Activated T-cell treated with anti-CD3 and anti-CD28 coated beads, Interleukin-2, amount 50 U/mL, for 24 hours (primary cell): ENCODE measurements at regions not wholly inside any gene's neighbourhood (a gene's known extent, or its start where the extent isn't known, plus 50 kb on each side); places are given as distances from the start of the nearest gene placed in this dataset.

Experiments
- DNase-seq: peaks from one replicate; pipeline ENCODE4 v3.0.0-alpha.2; 2020
- H3K27ac Mint-ChIP-seq: 2 replicates; pipeline ENCODE4 v1.8.0; 2020; ENCODE audit warnings: mild to moderate bottlenecking, mixed read lengths
- H3K27me3 Mint-ChIP-seq: 2 replicates; pipeline ENCODE4 v1.8.0; 2020; ENCODE audit warnings: mixed read lengths
- H3K36me3 Mint-ChIP-seq: 2 replicates; pipeline ENCODE4 v1.8.0; 2020; ENCODE audit warnings: low read depth, mixed read lengths
- H3K4me1 Mint-ChIP-seq: 2 replicates; pipeline ENCODE4 v1.8.0; 2020; ENCODE audit warnings: low read depth, mixed read lengths
- H3K4me3 Mint-ChIP-seq: 2 replicates; pipeline ENCODE4 v1.8.0; 2020; ENCODE audit warnings: mild to moderate bottlenecking, moderate library complexity, mixed read lengths
- H3K9me3 Mint-ChIP-seq: 2 replicates; pipeline ENCODE4 v1.8.0; 2020; ENCODE audit warnings: mixed read lengths

GRCh38 chr7:46212425-46213153 lies 291.5 kb upstream of the IGFBP3 start:
- Mint-ChIP-seq H3K27ac (no peak overlapping the region), H3K27me3 (no peaks in the 10 kb centered on the region), H3K36me3 (no peaks in the 10 kb centered on the region), H3K9me3 (no peaks in the 10 kb centered on the region), H3K4me3 (no peak overlapping the region), H3K4me1 (no peaks in the 10 kb centered on the region)
- no peak for DNase-seq

- Mint-ChIP-seq H3K27ac (no peak overlapping the region), H3K4me1 (peaks cover 4% of the 10 kb centered on the region), H3K36me3 (no peaks in the 10 kb centered on the region), H3K27me3 (no peaks in the 10 kb centered on the region), H3K9me3 (no peaks in the 10 kb centered on the region), H3K4me3 (no peak overlapping the region)
- no peak for DNase-seq
These were observed 289.4 kb upstream of the IGFBP3 start for GRCh38 chr7:46210467-46210866.

- DNase-seq = no peak
- no peaks in the 10 kb centered on the region for H3K27me3 Mint-ChIP-seq
- H3K36me3 Mint-ChIP-seq = no peaks in the 10 kb centered on the region
- H3K4me1 Mint-ChIP-seq = peaks cover 4% of the 10 kb centered on the region
- no peaks in the 10 kb centered on the region for H3K9me3 Mint-ChIP-seq
- no peak overlapping the region for H3K4me3 Mint-ChIP-seq
- no peak overlapping the region for H3K27ac Mint-ChIP-seq
These were observed 288.7 kb upstream of the IGFBP3 start for GRCh38 chr7:46209611-46210388.

- H3K4me3 Mint-ChIP-seq = no peak overlapping the region
- no peak for DNase-seq
These were observed 287.8 kb upstream of the IGFBP3 start for GRCh38 chr7:46208635-46209525.

GRCh38 chr7:46207931-46208634 lies 287.0 kb upstream of the IGFBP3 start:
- no peak for DNase-seq
- Mint-ChIP-seq H3K4me1 (peaks cover 4% of the 10 kb centered on the region), H3K27ac (no peak overlapping the region), H3K27me3 (no peaks in the 10 kb centered on the region), H3K4me3 (no peak overlapping the region), H3K36me3 (no peaks in the 10 kb centered on the region), H3K9me3 (no peaks in the 10 kb centered on the region)

More at GRCh38 chr7:46208635-46209525, 287.8 kb upstream of the IGFBP3 start:
- Mint-ChIP-seq H3K9me3 (no peaks in the 10 kb centered on the region), H3K4me1 (peaks cover 4% of the 10 kb centered on the region), H3K27me3 (no peaks in the 10 kb centered on the region), H3K36me3 (no peaks in the 10 kb centered on the region), H3K27ac (no peak overlapping the region)

GRCh38 chr7:46206476-46207060 lies 285.5 kb upstream of the IGFBP3 start:
- Mint-ChIP-seq H3K9me3 (no peaks in the 10 kb centered on the region), H3K36me3 (no peaks in the 10 kb centered on the region), H3K27me3 (no peaks in the 10 kb centered on the region), H3K4me3 (no peak overlapping the region), H3K4me1 (peaks cover 4% of the 10 kb centered on the region), H3K27ac (no peak overlapping the region)
- DNase-seq = no peak

- DNase-seq = no peak
- H3K27ac Mint-ChIP-seq = peak overlapping the region; percentile 31
- no peaks in the 10 kb centered on the region for H3K9me3 Mint-ChIP-seq
- no peaks in the 10 kb centered on the region for H3K27me3 Mint-ChIP-seq
- no peak overlapping the region for H3K4me3 Mint-ChIP-seq
- H3K36me3 Mint-ChIP-seq = no peaks in the 10 kb centered on the region
- peaks cover 4% of the 10 kb centered on the region for H3K4me1 Mint-ChIP-seq
These were observed 284.4 kb upstream of the IGFBP3 start for GRCh38 chr7:46205478-46205877.

- no peaks in the 10 kb centered on the region for H3K9me3 Mint-ChIP-seq
- peaks cover 4% of the 10 kb centered on the region for H3K4me1 Mint-ChIP-seq
- no peaks in the 10 kb centered on the region for H3K36me3 Mint-ChIP-seq
- H3K4me3 Mint-ChIP-seq = no peak overlapping the region
- H3K27ac Mint-ChIP-seq = no peak overlapping the region
- H3K27me3 Mint-ChIP-seq = no peaks in the 10 kb centered on the region
- no peak for DNase-seq
These were observed 282.9 kb upstream of the IGFBP3 start for GRCh38 chr7:46203926-46204325.

- H3K4me1 Mint-ChIP-seq = peaks cover 4% of the 10 kb centered on the region
- H3K9me3 Mint-ChIP-seq = no peaks in the 10 kb centered on the region
- DNase-seq = no peak
- H3K27ac Mint-ChIP-seq = no peak overlapping the region
- no peaks in the 10 kb centered on the region for H3K27me3 Mint-ChIP-seq
- no peaks in the 10 kb centered on the region for H3K36me3 Mint-ChIP-seq
- H3K4me3 Mint-ChIP-seq = no peak overlapping the region
These were observed 281.3 kb upstream of the IGFBP3 start for GRCh38 chr7:46202379-46202778.

GRCh38 chr7:46201961-46202360 lies 280.9 kb upstream of the IGFBP3 start:
- Mint-ChIP-seq H3K4me1 (peaks cover 4% of the 10 kb centered on the region), H3K36me3 (no peaks in the 10 kb centered on the region), H3K9me3 (no peaks in the 10 kb centered on the region), H3K4me3 (no peak overlapping the region), H3K27ac (no peak overlapping the region), H3K27me3 (no peaks in the 10 kb centered on the region)
- DNase-seq = no peak

GRCh38 chr7:46198701-46199100 lies 277.6 kb upstream of the IGFBP3 start:
- Mint-ChIP-seq H3K4me3 (no peak overlapping the region), H3K36me3 (no peaks in the 10 kb centered on the region), H3K9me3 (no peaks in the 10 kb centered on the region), H3K27ac (no peak overlapping the region), H3K4me1 (no peaks in the 10 kb centered on the region), H3K27me3 (no peaks in the 10 kb centered on the region)
- no peak for DNase-seq

GRCh38 chr7:46197785-46198540 lies 276.9 kb upstream of the IGFBP3 start:
- Mint-ChIP-seq H3K36me3 (no peaks in the 10 kb centered on the region), H3K4me1 (no peaks in the 10 kb centered on the region), H3K9me3 (no peaks in the 10 kb centered on the region), H3K4me3 (no peak overlapping the region), H3K27ac (no peak overlapping the region), H3K27me3 (no peaks in the 10 kb centered on the region)
- DNase-seq = no peak

- no peaks in the 10 kb centered on the region for H3K4me1 Mint-ChIP-seq
- no peaks in the 10 kb centered on the region for H3K36me3 Mint-ChIP-seq
- no peak overlapping the region for H3K4me3 Mint-ChIP-seq
- no peak for DNase-seq
- no peaks in the 10 kb centered on the region for H3K27me3 Mint-ChIP-seq
- H3K9me3 Mint-ChIP-seq = no peaks in the 10 kb centered on the region
- H3K27ac Mint-ChIP-seq = no peak overlapping the region
These were observed 274.9 kb upstream of the IGFBP3 start for GRCh38 chr7:46195934-46196333.
